Left ventricle myocardium inferior (tissue), 1 donor: ENCODE measurements at regions not wholly inside any gene's neighbourhood (a gene's known extent, or its start where the extent isn't known, plus 50 kb on each side); places are given as distances from the start of the nearest gene placed in this dataset.

Experiments used
- DNase-seq: peaks from one replicate; pipeline ENCODE4 v3.0.0-alpha.2; 2020
- H3K27ac ChIP-seq: fragments of 200-600 bp; replicated peaks from 2 replicates; pipeline ENCODE4 v1.8.0; 2021
- H3K27me3 ChIP-seq: fragments of 200-600 bp; 2 replicates; pipeline ENCODE4 v1.8.0; 2021; ENCODE audit warnings: low read depth
- H3K36me3 ChIP-seq: fragments of 200-600 bp; 2 replicates; pipeline ENCODE4 v1.8.0; 2021
- H3K4me1 ChIP-seq: fragments of 200-600 bp; 2 replicates; pipeline ENCODE4 v1.8.0; 2021
- H3K4me3 ChIP-seq: fragments of 200-600 bp; 2 replicates; pipeline ENCODE4 v1.8.0; 2021; ENCODE audit warnings: mild to moderate bottlenecking, moderate library complexity
- H3K9me3 ChIP-seq: fragments of 200-600 bp; replicated peaks from 2 replicates; pipeline ENCODE4 v1.8.0; 2021
- CTCF ChIP-seq: fragments of 200-600 bp; IDR thresholded peaks from 2 replicates; pipeline ENCODE4 v1.8.0; 2021; ENCODE audit warnings: antibody characterized with exemption, mild to moderate bottlenecking, borderline replicate concordance
- intact Hi-C: fragments of 100-400 bp; cut with micrococcal nuclease; formaldehyde crosslinking; loops from one replicate; pipeline ENCODE4 v1.11.0; 2022
- donor health status: DM: no; HTN: yes; CAD: no; lungs with severe emphysema.

GRCh38 chr11:27968461-27968860 is 139.5 kb downstream of the KIF18A start:
- intact Hi-C loops, result no loop called here
- Histone ChIP-seq H3K9me3 (no peaks in the 10 kb centered on the region), H3K4me1 (no peaks in the 10 kb centered on the region), H3K27me3 (no peaks in the 10 kb centered on the region), H3K36me3 (no peaks in the 10 kb centered on the region), H3K27ac (no peak overlapping the region), H3K4me3 (no peak overlapping the region)
- no peak for TF ChIP-seq CTCF
- no peak for DNase-seq

GRCh38 chr11:27965559-27965958 is 142.4 kb downstream of the KIF18A start:
- no peaks in the 10 kb centered on the region for H3K4me1 ChIP-seq
- no peaks in the 10 kb centered on the region for H3K9me3 ChIP-seq
- intact Hi-C loops, result no loop called here
- no peak for DNase-seq
- H3K27me3 ChIP-seq, result no peaks in the 10 kb centered on the region
- H3K36me3 ChIP-seq, result no peaks in the 10 kb centered on the region
- TF ChIP-seq CTCF, result no peak
- no peak overlapping the region for H3K4me3 ChIP-seq
- no peak overlapping the region for H3K27ac ChIP-seq

GRCh38 chr11:27963370-27963769 is 144.6 kb downstream of the KIF18A start:
- no peaks in the 10 kb centered on the region for H3K27me3 ChIP-seq
- TF ChIP-seq CTCF, result no peak
- intact Hi-C loops, result no loop called here
- H3K9me3 ChIP-seq, result no peaks in the 10 kb centered on the region
- no peak overlapping the region for H3K27ac ChIP-seq
- no peaks in the 10 kb centered on the region for H3K4me1 ChIP-seq
- no peak overlapping the region for H3K4me3 ChIP-seq
- no peaks in the 10 kb centered on the region for H3K36me3 ChIP-seq
- no peak for DNase-seq

GRCh38 chr11:27949951-27950738 is 157.8 kb downstream of the KIF18A start:
- H3K9me3 ChIP-seq, result no peaks in the 10 kb centered on the region
- intact Hi-C loops, result no loop called here
- H3K27me3 ChIP-seq, result no peaks in the 10 kb centered on the region
- no peak overlapping the region for H3K4me3 ChIP-seq
- DNase-seq, result no peak
- H3K4me1 ChIP-seq, result no peaks in the 10 kb centered on the region
- H3K27ac ChIP-seq, result no peak overlapping the region
- TF ChIP-seq CTCF, result no peak
- H3K36me3 ChIP-seq, result no peaks in the 10 kb centered on the region

- no peaks in the 10 kb centered on the region for H3K9me3 ChIP-seq
- no peaks in the 10 kb centered on the region for H3K27me3 ChIP-seq
- H3K4me3 ChIP-seq, result no peak overlapping the region
- no peak for TF ChIP-seq CTCF
- H3K27ac ChIP-seq, result no peak overlapping the region
- no peaks in the 10 kb centered on the region for H3K36me3 ChIP-seq
- H3K4me1 ChIP-seq, result no peaks in the 10 kb centered on the region
- intact Hi-C loops, result no loop called here
- DNase-seq, result no peak
Measured at GRCh38 chr11:27945348-27945747, 162.6 kb downstream of the KIF18A start.
